Stimulated activated CD8-positive, alpha-beta memory T cell treated with anti-CD3 and anti-CD28 coated beads, Interleukin-2, amount 100 ng/mL, for 48 hours (primary cell): ENCODE measurements at regions not wholly inside any gene's neighbourhood (a gene's known extent, or its start where the extent isn't known, plus 50 kb on each side); places are given as distances from the start of the nearest gene placed in this dataset.
"Not testable (repeated sequence)": the region's sequence is repeated elsewhere in the genome, so short reads cannot be mapped to it uniquely, and the experiment has no call there.

Source experiments
- DNase-seq, 2 donors: peaks; one replicate each; pipeline ENCODE4 v3.0.0-alpha.2; 2020; ENCODE audit warnings: low read depth in 2 of 2

- no peak for DNase-seq
Measured at GRCh38 chr9:26240020-26240419, 561.8 kb upstream of the TUSC1 start.

- DNase-seq, result no peak
Measured at GRCh38 chr9:26237256-26237655, 559.0 kb upstream of the TUSC1 start.

DNA sequence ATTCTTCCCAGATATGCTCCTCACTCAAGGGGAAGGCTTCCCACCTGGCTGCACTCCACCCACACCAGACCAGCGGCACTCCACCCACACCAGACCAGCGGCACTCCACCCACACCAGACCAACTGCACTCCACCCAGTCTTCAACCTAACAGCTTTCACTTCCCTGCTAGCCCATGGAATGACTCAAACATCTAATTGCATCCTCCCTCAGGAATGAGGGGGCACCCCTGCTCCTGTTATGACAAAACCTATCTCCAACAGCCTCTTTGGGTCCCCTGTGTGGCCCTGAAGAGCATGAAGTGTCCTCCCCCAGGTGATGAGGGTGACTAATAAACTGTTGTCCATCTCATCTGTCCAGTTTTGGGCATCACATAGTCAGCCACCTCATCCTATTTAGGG, 556.6 kb upstream of the TUSC1 start:
- no peak for DNase-seq

DNA sequence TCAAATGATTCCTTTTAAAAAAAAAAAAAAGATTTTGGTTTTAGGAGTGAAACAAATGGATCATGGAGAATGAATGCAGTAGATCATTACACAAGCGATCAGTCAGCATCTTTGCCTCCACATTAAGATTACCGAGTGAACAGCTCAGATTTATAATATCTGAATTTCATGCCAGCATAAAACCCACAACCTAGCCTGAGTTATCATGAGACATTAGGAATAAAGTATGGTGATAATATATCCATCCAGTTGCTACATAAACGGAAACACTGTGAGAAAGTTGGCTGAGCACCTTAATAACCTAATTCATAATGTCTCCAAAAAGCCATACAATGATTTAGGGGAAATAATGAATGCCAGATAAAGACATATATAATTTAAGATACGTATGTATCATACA, 553.1 kb upstream of the TUSC1 start:
- no peak for DNase-seq

DNA sequence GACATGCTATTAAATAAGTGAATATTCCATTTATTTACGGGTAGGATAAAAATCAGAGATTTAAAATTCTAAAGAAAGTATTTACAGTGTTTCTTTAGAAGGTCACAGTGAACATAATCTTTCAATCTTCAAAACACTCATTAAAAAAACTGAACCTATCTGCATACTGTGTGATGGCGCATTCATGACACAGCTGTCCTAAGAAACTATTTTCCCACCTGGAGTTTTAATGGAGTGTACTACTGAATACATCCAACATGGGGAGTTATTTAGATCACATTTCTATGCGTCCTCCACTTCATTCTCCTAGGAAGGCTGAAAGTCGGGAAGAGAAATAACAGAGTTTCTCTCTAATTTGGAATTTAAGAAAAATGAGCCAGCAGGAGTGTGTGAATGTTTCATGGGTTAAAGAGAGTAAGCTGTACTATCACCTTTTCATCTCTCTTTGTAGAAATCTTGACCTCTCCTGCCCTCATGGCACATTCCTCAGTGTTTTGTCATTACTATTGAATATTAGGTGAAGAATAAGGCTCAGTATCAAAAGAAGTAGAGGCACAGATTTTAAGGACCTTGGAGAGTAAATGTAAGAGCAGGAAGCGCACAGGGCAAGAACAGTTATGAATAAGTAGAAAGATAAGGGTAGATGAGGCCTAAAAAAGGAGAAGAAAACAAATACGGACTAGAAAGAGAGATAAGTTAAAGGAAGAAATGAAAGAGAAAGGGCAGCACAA, 551.2 kb upstream of the TUSC1 start:
- DNase-seq, result no peak

DNA sequence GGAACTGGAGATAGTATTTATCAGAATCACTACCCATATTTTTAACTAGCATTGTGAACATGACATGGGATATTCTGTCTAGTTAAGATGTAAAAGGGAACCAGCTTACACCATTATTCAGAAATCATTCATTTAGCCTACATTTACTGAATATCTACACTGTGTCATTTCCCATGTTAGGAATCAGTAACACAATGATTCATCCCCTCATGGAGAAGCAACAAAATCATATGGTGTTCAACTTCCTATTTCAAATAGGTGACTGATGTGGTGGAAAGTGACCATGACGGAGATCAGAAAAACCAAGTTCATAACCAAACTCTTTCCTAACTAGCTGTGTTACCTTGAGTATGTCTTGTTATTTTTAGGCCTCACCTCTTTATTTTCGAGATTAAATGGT, 550.0 kb upstream of the TUSC1 start:
- no peak for DNase-seq

GRCh38 chr9:26221290-26221689, 543.0 kb upstream of the TUSC1 start:
- DNase-seq, result no peak

DNA sequence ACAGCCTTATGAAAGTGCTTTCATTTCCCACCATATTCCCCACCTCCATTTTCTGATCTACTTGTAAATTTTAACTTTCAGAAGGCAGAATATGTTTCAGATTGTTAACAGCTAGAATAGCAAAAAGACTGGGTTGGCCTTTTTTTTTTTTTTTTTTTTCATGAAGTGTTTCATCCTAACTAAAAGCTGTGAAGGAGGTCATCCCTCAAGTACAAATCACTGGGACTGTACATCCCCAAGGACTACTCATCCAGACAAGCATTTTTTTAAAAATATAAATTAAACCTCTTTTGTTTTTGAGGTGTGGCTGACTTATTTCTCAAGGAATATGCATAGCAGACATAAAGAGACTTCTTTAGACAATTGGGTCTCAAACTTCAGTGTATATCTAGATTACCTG, 542.1 kb upstream of the TUSC1 start:
- no peak for DNase-seq

- DNase-seq, result no peak
Measured at GRCh38 chr9:26219961-26220360, 541.7 kb upstream of the TUSC1 start.

GRCh38 chr9:26216702-26217101, 538.5 kb upstream of the TUSC1 start:
- no peak for DNase-seq

- not testable (repeated sequence) for DNase-seq
Measured at GRCh38 chr9:26214713-26215444, 536.6 kb upstream of the TUSC1 start.

- DNase-seq, result no peak
Measured at GRCh38 chr9:26210338-26210851, 532.2 kb upstream of the TUSC1 start.

- DNase-seq, result no peak
Measured at GRCh38 chr9:26205261-26205660, 527.0 kb upstream of the TUSC1 start.

DNA sequence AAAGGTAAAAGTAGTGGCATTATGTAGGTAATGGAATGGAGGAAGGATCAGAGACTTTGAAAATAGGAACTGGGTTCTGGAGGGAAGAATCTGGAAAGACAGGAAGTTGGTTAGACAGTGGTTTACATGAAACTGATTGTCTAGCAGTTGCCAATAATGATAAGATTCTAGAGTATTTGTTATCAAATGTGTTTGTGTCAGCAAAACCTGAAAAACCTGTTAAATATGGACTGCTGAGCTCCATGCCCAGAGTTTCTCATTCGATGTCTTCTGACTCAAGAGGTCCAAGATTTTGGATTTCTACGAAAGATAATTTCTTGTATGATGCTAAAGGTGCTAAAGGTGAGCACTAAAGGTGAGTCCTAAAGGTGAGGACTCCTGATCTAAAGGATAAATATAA, 515.0 kb upstream of the TUSC1 start:
- no peak for DNase-seq

DNA sequence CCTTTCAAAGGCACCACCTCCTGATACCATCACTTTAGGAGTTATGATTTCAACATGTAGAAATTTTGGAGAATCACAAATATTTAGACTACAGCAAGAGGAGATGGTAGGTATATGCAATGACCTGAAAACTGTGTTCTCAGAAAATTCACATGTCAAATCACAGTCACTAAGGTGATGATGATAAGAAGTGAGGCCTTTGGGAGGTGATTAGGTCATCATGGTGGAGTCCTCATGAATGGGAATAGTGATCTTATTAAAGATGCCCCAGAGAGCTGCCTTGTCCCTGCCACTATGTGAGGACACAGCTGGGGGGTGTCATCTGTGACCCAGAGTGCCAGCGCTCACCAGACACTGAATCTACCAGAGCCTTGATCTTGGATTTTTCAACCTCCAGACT, 513.5 kb upstream of the TUSC1 start:
- DNase-seq, result no peak

GRCh38 chr9:26181836-26182235, 503.6 kb upstream of the TUSC1 start:
- no peak for DNase-seq

DNA sequence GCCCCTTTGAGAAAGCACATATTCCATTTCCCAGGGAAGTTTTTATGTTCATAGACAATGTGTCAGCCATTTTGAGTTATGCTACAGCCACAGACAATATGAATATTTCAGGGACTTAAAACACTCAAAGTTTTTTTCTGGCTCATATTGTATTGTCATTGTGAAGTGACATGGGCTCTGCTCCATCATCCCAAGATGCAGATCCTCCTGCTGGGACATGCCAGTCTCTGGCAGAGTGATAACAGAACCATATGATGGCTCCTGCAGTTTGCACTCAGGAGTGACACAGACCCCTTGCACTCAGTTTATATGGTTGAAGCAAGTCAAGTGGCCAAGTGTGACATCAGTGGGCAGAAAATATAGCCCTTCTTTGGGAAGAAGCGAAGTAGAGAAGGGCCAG, 498.4 kb upstream of the TUSC1 start:
- DNase-seq, result no peak

- no peak for DNase-seq
Measured at GRCh38 chr9:26175264-26175663, 497.0 kb upstream of the TUSC1 start.

DNA sequence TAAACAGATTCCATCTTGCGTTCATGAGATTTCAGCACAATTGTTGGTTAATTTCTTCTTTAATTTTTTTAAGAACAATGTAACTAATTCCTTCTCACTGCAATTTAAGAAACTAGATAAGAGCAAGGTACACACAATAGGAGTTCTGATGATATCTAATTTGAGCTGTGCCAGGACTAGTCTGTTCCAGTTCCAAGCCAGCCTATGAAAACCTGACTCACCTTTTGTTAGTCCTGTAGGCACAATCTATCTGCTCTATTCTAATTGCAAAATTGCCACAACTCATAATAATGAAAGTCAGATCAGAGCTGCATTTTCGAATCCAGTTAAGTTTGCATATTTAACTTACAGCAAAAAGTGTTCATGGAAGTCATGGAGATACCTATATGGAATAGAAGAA, 494.1 kb upstream of the TUSC1 start:
- no peak for DNase-seq

GRCh38 chr9:26171691-26172090, 493.4 kb upstream of the TUSC1 start:
- DNase-seq, result no peak

DNA sequence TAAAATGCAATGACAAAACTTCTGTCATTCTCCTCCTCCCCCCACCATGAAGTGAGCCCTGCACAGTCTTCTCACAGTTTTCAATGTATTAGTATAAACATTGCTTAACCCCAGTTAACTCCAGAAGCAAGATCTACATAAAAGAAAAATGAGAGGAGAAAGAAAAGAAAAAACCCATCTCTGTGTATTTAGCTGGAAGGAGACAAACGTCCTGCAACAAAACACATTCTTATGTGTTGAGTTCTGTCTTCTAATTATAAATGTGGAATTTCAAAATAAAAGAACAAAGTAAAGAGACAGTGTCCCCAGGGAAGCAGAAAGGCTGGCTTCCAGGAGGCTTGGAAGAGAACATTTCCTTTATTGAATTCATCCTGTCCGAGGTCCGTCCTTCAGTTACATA, 491.9 kb upstream of the TUSC1 start:
- DNase-seq, result no peak

- no peak for DNase-seq
Measured at GRCh38 chr9:26169708-26170107, 491.5 kb upstream of the TUSC1 start.

DNA sequence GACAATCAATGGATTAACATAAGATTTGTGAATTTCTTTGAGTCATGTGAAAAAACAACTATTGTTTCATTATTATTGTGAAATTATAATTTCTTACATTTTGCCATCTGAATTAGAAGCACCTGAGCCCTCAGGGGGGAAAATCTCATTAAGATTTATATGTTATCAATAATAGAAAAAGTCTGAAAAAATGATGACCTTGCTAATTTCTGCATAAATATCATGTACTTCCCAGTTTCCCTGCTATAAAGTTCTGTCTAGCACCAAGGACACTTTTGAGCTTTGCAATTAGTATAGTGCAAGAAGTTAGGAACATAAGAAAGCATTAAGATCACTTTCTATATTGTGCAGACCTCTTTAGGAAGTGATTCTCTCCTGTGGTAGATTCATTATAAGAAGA, 488.3 kb upstream of the TUSC1 start:
- DNase-seq, result no peak
